WTC11 (cell line): ENCODE measurements at regions not wholly inside any gene's neighbourhood (a gene's known extent, or its start where the extent isn't known, plus 50 kb on each side); places are given as distances from the start of the nearest gene placed in this dataset.

Experiments used
- ATF2 ChIP-seq: sonication (generic); formaldehyde crosslinking; IDR thresholded peaks from 2 replicates; pipeline ENCODE4 v1.8.1; 2022; ENCODE audit warnings: low read depth, missing genetic modification reagents, borderline replicate concordance
- CREB1 ChIP-seq: sonication (generic); formaldehyde crosslinking; IDR thresholded peaks from 2 replicates; pipeline ENCODE4 v1.8.0; 2023; ENCODE audit warnings: mild to moderate bottlenecking, missing genetic modification reagents
- CTCF ChIP-seq: fragments of 200-600 bp; IDR thresholded peaks from 2 replicates; pipeline ENCODE4 v1.8.0; 2022; ENCODE audit warnings: antibody characterized with exemption
- ETV6 ChIP-seq: sonication (generic); formaldehyde crosslinking; IDR thresholded peaks from 2 replicates; pipeline ENCODE4 v1.8.1; 2022; ENCODE audit warnings: mild to moderate bottlenecking, missing genetic modification reagents
- FOXJ3 ChIP-seq: sonication (generic); formaldehyde crosslinking; IDR thresholded peaks from 2 replicates; pipeline ENCODE4 v1.9.0; 2021; ENCODE audit warnings: missing genetic modification reagents, mild to moderate bottlenecking, borderline replicate concordance
- JUN ChIP-seq: sonication (generic); formaldehyde crosslinking; IDR thresholded peaks from 2 replicates; pipeline ENCODE4 v1.8.0; 2023; ENCODE audit warnings: mild to moderate bottlenecking, missing genetic modification reagents
- KAT7 ChIP-seq: sonication (generic); formaldehyde crosslinking; IDR thresholded peaks from 2 replicates; pipeline ENCODE4 v1.8.1; 2023; ENCODE audit warnings: missing genetic modification reagents, mild to moderate bottlenecking, borderline replicate concordance
- NR3C1 ChIP-seq: sonication (generic); formaldehyde crosslinking; conservative IDR thresholded peaks from 2 replicates; pipeline ENCODE4 v1.8.1; 2023; ENCODE audit warnings: low read depth, mild to moderate bottlenecking, missing genetic modification reagents
- SP1 ChIP-seq: sonication (generic); formaldehyde crosslinking; conservative IDR thresholded peaks from 2 replicates; pipeline ENCODE4 v1.8.1; 2022; ENCODE audit warnings: missing genetic modification reagents
- TEAD1 ChIP-seq: sonication (generic); formaldehyde crosslinking; IDR thresholded peaks from 2 replicates; pipeline ENCODE4 v1.8.0; 2022; ENCODE audit warnings: mild to moderate bottlenecking, missing genetic modification reagents

DNA sequence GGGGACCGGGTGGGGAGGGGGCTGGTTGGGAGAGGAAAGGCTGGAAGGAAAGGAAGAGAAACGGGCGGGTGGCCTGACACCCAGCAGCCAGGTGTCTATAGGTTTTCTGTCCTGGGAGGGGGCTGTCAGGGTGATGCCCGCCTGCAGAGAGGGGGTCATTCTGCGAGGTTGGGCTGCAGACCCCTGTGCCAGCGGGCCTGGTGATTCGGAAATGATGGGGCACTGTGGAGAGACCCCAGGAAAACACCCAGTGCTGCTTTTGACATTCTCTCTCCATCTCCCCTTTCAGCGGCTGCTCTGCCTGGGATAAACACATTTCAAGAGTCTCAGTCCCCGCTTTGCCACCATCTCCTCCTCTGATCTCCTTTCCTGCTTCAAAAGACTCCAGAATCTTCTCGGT lies 168.5 kb upstream of the RTL1 start:
- TF ChIP-seq KAT7 (CRISPR knock-in tag) (no peak), CTCF (no peak), NR3C1 (no peak), TEAD1 (CRISPR knock-in tag) (no peak), ETV6 (CRISPR knock-in tag) (no peak), CREB1 (CRISPR knock-in tag) (no peak), SP1 (CRISPR knock-in tag) (no peak), JUN (CRISPR knock-in tag) (no peak), ATF2 (CRISPR knock-in tag) (no peak), FOXJ3 (no peak)
